ENCODE measurements at regions not wholly inside any gene's neighbourhood (a gene's known extent, or its start where the extent isn't known, plus 50 kb on each side); places are given as distances from the start of the nearest gene placed in this dataset.

DNA sequence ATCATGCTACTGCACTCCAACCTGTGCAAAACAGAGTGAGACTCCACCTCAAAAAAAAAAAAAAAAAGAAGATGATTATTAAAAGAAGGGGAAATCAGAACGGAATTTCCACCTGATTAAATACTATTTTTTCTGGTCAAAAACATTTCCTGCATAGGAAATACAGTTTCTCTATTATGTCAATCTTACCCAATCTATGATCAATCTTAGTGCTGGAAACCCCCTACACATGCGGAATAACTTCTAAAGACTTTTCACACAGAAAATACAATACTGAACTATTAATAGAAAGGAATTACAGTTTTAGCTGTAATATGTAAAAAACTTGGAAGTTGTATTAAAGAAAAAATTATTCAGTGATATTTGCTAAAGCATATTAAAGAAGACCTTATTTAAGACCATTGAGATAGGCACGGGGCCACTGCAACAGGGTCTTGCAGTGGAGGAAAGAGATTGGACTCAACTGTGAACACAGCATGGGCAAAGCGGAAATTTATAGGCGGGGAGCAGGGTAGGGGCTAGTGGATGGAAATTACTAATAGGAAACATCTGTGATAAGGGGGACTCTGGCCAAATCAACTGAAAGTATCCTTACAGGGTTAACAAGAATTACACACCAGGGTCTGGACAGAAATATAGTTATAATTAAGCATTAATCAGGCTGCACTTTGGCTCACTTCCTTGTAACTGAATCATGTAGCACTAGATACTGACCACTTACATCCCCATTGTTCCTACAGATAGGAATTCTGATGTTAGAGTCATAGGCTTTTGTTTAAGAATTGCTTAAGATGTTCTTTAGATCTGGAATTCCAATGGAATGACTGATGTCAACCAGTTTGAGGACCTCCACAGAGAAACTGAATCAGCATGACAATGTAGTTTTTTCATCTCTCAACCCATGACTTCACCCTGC, 411.5 kb upstream of the DDI1 start (continued):
- TF ChIP-seq, protein P1, sequence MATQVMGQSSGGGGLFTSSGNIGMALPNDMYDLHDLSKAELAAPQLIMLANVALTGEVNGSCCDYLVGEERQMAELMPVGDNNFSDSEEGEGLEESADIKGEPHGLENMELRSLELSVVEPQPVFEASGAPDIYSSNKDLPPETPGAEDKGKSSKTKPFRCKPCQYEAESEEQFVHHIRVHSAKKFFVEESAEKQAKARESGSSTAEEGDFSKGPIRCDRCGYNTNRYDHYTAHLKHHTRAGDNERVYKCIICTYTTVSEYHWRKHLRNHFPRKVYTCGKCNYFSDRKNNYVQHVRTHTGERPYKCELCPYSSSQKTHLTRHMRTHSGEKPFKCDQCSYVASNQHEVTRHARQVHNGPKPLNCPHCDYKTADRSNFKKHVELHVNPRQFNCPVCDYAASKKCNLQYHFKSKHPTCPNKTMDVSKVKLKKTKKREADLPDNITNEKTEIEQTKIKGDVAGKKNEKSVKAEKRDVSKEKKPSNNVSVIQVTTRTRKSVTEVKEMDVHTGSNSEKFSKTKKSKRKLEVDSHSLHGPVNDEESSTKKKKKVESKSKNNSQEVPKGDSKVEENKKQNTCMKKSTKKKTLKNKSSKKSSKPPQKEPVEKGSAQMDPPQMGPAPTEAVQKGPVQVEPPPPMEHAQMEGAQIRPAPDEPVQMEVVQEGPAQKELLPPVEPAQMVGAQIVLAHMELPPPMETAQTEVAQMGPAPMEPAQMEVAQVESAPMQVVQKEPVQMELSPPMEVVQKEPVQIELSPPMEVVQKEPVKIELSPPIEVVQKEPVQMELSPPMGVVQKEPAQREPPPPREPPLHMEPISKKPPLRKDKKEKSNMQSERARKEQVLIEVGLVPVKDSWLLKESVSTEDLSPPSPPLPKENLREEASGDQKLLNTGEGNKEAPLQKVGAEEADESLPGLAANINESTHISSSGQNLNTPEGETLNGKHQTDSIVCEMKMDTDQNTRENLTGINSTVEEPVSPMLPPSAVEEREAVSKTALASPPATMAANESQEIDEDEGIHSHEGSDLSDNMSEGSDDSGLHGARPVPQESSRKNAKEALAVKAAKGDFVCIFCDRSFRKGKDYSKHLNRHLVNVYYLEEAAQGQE (IDR thresholded peaks at IDR 0.05; ENCODE audit: low read depth, low read length), result no peak
- TF ChIP-seq, protein P2, sequence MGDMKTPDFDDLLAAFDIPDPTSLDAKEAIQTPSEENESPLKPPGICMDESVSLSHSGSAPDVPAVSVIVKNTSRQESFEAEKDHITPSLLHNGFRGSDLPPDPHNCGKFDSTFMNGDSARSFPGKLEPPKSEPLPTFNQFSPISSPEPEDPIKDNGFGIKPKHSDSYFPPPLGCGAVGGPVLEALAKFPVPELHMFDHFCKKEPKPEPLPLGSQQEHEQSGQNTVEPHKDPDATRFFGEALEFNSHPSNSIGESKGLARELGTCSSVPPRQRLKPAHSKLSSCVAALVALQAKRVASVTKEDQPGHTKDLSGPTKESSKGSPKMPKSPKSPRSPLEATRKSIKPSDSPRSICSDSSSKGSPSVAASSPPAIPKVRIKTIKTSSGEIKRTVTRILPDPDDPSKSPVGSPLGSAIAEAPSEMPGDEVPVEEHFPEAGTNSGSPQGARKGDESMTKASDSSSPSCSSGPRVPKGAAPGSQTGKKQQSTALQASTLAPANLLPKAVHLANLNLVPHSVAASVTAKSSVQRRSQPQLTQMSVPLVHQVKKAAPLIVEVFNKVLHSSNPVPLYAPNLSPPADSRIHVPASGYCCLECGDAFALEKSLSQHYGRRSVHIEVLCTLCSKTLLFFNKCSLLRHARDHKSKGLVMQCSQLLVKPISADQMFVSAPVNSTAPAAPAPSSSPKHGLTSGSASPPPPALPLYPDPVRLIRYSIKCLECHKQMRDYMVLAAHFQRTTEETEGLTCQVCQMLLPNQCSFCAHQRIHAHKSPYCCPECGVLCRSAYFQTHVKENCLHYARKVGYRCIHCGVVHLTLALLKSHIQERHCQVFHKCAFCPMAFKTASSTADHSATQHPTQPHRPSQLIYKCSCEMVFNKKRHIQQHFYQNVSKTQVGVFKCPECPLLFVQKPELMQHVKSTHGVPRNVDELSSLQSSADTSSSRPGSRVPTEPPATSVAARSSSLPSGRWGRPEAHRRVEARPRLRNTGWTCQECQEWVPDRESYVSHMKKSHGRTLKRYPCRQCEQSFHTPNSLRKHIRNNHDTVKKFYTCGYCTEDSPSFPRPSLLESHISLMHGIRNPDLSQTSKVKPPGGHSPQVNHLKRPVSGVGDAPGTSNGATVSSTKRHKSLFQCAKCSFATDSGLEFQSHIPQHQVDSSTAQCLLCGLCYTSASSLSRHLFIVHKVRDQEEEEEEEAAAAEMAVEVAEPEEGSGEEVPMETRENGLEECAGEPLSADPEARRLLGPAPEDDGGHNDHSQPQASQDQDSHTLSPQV (IDR thresholded peaks at IDR 0.05), result no peak
- TF ChIP-seq HSF1 (IDR thresholded peaks at IDR 0.05; ENCODE audit: low read depth, low read length) (no peak), ZNF274 (IDR thresholded peaks at IDR 0.05; ENCODE audit: insufficient read depth, insufficient read length) (no peak), SMC3 (IDR thresholded peaks at IDR 0.05; ENCODE audit: borderline replicate concordance, low read length) (no peak), CBFB (IDR thresholded peaks at IDR 0.05; ENCODE audit: low read depth) (no peak), NFXL1 (IDR thresholded peaks at IDR 0.05; ENCODE audit: borderline replicate concordance) (no peak), SKIL (IDR thresholded peaks at IDR 0.05; ENCODE audit: low read depth, poor library complexity, severe bottlenecking) (no peak), ESRRA (IDR thresholded peaks at IDR 0.05; ENCODE audit: low read length) (no peak), FOXK2 (IDR thresholded peaks at IDR 0.05) (no peak), E2F8 (IDR thresholded peaks at IDR 0.05; ENCODE audit: low read depth, partially characterized antibody) (no peak), RUNX3 (IDR thresholded peaks at IDR 0.05; ENCODE audit: low read length) (peak; percentile 46; the same call in 1 of the 2 replicates), PAX8 (IDR thresholded peaks at IDR 0.05) (no peak)

Data from GM12878 (cell line).